ENCODE measurements at regions not wholly inside any gene's neighbourhood (a gene's known extent, or its start where the extent isn't known, plus 50 kb on each side); places are given as distances from the start of the nearest gene placed in this dataset.

- TF ChIP-seq CTCF (IDR thresholded peaks at IDR 0.05; ENCODE audit: low read depth, low read length): no peak
- no peak overlapping the region for H3K4me3 ChIP-seq (ENCODE audit: low read depth, low read length)
Measured at GRCh38 chr9:28101509-28101908, 528.2 kb upstream of the C9orf72 start.

GRCh38 chr9:28105001-28105400 is 531.7 kb upstream of the C9orf72 start:
- TF ChIP-seq CTCF (IDR thresholded peaks at IDR 0.05; ENCODE audit: low read depth, low read length): no peak
- H3K4me3 ChIP-seq (ENCODE audit: low read depth, low read length): no peak overlapping the region

GRCh38 chr9:28120184-28120583 is 546.9 kb upstream of the C9orf72 start:
- no peak for TF ChIP-seq CTCF (IDR thresholded peaks at IDR 0.05; ENCODE audit: low read depth, low read length)
- no peak overlapping the region for H3K4me3 ChIP-seq (ENCODE audit: low read depth, low read length)

GRCh38 chr9:28120626-28121025 is 547.3 kb upstream of the C9orf72 start:
- no peak overlapping the region for H3K4me3 ChIP-seq (ENCODE audit: low read depth, low read length)
- no peak for TF ChIP-seq CTCF (IDR thresholded peaks at IDR 0.05; ENCODE audit: low read depth, low read length)

- TF ChIP-seq CTCF (IDR thresholded peaks at IDR 0.05; ENCODE audit: low read depth, low read length): no peak
Measured at GRCh38 chr9:28121366-28121765, 548.1 kb upstream of the C9orf72 start.

GRCh38 chr9:28124917-28125316 is 551.6 kb upstream of the C9orf72 start:
- H3K4me3 ChIP-seq (ENCODE audit: low read depth, low read length): no peak overlapping the region
- no peak for TF ChIP-seq CTCF (IDR thresholded peaks at IDR 0.05; ENCODE audit: low read depth, low read length)

More at GRCh38 chr9:28121366-28121765, 548.1 kb upstream of the C9orf72 start:
- no peak overlapping the region for H3K4me3 ChIP-seq (ENCODE audit: low read depth, low read length)

GRCh38 chr9:28127101-28127500 is 553.8 kb upstream of the C9orf72 start:
- H3K4me3 ChIP-seq (ENCODE audit: low read depth, low read length): no peak overlapping the region
- no peak for TF ChIP-seq CTCF (IDR thresholded peaks at IDR 0.05; ENCODE audit: low read depth, low read length)

Data from WI38 (cell line).